Germinal center (tissue), 1 donor: ENCODE measurements at regions not wholly inside any gene's neighbourhood (a gene's known extent, or its start where the extent isn't known, plus 50 kb on each side); places are given as distances from the start of the nearest gene placed in this dataset.

Experiments used
- DNase-seq: peaks from one replicate; pipeline ENCODE4 v3.0.0; 2012; ENCODE audit warnings: mixed read lengths, low spot score

- DNase-seq: no peak
These were observed 420.3 kb upstream of the BOD1L1 start for GRCh38 chr4:14047840-14048239.

DNA sequence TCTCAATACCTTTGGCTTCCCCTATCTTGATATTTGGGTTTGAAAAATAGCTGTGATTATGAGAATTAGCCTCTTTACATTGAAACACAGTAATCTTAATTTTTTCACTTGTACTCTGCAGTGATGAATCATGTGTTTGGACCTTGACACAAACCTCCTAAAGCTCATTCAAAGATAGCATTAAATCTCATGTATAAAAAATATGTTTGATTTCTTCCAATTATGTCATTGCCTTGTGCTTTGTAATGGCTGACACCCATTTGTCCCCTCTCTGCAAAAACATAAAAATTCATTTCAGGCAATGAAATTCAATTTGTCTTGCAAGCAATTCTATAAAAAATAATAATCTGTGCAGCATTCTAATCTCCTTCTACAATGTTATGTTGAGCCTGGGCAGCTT is 422.4 kb upstream of the BOD1L1 start:
- DNase-seq: no peak

DNA sequence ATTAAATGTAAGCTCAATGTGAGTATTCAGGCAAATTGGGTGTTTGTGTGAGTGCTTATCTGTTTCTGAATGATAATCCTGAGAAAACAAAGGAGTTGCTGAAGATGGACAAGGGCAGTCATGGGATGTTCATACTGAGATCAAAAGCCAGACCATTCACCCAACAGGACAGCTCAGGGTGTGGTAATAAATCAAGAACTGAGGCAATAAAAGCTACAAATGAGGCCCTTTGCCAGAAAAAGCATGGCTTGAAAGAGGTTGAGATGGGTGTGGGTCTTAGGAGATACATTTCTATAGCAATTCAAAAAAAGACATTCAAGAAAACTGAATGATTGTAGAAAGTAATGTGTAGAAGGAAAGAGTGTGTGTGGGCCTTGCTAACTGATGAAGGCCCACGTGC is 425.8 kb upstream of the BOD1L1 start:
- no peak for DNase-seq

GRCh38 chr4:14054391-14054790 is 426.9 kb upstream of the BOD1L1 start:
- DNase-seq: no peak

- no peak for DNase-seq
These were observed 431.5 kb upstream of the BOD1L1 start for GRCh38 chr4:14059006-14059405.

- no peak for DNase-seq
These were observed 437.5 kb upstream of the BOD1L1 start for GRCh38 chr4:14064984-14065383.

- no peak for DNase-seq
These were observed 437.9 kb upstream of the BOD1L1 start for GRCh38 chr4:14065406-14065805.

GRCh38 chr4:14066979-14067378 is 439.5 kb upstream of the BOD1L1 start:
- DNase-seq: no peak

DNA sequence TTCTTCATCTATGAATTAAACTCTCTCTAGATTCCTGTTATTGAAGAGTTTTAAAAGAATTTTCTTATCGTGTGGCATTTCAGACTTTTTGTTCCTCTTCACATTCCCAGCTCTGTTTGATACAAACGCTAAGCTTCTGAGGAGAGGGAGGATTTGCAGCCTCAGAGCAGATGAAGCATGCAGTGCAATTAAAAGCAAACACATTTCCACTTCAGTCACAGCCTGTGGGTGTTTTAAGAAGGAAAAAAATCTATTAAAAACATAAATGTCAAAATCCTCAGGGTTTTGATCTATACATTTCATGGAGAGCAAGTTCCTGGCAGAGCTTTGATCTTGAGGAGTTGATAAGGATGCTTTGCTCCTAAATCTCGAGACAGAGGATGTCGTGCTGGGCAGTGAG is 442.4 kb upstream of the BOD1L1 start:
- DNase-seq: no peak

GRCh38 chr4:14070289-14070880 is 442.9 kb upstream of the BOD1L1 start:
- DNase-seq: no peak

DNA sequence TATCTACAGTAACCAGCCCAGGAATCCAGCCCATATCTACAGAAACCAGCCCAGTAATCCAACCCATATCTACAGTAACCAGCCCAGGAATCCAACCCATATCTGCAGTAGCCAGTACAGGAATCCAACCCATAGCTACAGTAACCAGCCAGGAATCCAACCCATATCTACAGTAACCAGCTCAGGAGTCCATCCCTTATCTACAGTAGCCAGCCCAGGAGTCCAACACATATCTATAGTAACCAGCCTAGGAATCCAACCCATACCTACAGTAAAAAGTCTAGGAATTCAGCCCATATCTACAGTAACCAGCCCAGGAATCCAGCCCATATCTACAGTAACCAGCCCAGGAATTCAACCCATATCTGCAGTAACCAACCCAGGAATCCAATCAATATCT is 445.0 kb upstream of the BOD1L1 start:
- DNase-seq: no peak

- DNase-seq: no peak
These were observed 449.3 kb upstream of the BOD1L1 start for GRCh38 chr4:14076776-14077175.

DNA sequence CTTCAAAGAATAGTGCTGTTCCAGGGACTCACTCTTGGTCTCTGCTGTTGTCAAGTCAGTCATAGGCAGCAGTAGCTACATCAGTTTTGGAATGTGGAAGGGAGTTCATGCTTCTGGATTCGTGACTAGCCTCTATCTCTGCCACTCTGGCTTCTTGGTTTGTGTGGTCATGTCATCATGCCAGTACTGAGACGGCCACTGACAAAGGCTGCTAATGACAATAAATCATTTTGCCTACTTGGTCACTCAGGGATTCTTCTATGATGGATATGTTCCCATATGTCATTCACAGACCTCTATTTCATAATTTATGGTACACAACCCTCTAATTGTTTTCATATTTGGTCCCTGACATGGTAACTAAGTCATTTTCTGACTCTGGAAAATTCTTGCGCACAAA is 450.8 kb upstream of the BOD1L1 start:
- no peak for DNase-seq

DNA sequence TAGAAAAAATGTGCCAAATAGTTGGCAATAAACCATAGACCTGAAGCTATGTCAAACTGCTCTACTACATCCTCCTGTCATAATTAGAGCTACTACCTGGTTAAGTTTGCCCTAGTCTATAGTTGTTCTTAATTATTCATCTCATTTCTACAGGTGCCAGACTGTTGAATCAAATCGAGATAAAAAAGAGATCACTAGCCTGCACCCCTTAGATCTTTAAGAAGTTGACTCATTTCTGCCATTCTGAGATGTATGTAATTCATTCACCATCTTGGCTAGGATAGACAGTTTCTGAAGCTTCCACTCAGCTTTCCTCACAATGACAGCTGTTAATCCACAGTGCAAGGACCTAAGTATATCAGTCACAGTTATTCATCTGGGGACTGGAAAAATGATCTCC is 452.1 kb upstream of the BOD1L1 start:
- DNase-seq: no peak

DNA sequence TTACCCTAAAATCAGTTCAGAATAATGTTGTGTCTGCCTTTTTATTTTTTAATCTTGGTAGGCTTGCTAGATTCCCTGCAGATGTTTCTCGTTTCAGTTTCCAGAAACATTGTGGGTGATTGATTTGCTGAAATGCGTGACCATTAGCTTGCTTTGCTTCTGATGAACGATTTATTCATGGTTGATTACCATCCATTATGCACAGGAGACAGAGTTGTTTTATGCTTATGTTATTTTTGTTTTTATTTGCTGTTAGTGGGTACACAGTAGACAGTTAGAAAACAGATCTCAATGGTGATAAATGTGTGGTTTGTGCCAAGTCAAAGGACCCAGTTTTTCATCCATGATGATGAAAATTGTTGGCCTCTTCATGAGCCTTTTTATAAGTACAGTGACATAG is 455.6 kb upstream of the BOD1L1 start:
- no peak for DNase-seq

- no peak for DNase-seq
These were observed 457.1 kb upstream of the BOD1L1 start for GRCh38 chr4:14084598-14084997.

GRCh38 chr4:14087459-14087858 is 459.9 kb upstream of the BOD1L1 start:
- DNase-seq: no peak

DNA sequence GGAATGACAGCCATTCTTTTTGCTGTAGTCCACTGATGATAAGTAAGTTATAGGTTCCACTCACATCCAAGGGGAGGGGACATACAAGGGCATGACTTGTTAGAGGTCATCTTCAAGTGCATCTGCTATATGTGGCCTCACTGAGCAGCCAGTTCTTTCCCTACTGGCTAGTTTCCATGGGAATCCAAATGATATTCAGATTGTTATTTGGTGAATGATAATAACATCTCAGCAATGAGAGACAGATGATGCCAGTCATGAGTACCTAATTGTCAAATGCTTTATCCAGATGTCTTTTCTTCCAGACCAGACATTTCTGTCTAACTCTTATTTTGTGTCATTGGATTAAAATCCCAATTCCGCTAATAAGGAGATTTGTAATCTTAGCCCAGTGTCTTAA is 460.4 kb upstream of the BOD1L1 start:
- DNase-seq: no peak

GRCh38 chr4:14091531-14091930 is 464.0 kb upstream of the BOD1L1 start:
- DNase-seq: no peak

GRCh38 chr4:14091966-14092365 is 464.4 kb upstream of the BOD1L1 start:
- DNase-seq: no peak

DNA sequence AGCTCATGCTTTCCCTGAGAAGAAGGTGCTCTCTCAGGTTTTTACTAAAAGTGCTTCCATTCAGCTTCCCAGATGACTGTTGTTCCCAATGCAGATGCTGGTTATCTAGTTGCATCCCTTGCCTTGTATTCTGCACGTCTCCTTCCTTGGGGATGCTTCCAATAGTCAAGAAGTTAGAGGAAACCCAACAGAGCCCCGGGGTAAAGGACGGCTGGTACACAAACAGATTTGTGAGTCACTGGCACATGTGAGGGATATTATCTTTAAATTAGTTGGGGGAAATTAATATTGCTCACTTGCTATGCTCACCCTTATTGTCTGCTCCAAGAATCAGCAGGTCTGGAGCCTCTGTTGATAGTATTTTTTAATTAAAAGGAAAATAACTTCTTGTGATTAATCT is 465.2 kb upstream of the BOD1L1 start:
- no peak for DNase-seq

- no peak for DNase-seq
These were observed 468.3 kb upstream of the BOD1L1 start for GRCh38 chr4:14095831-14096230.

GRCh38 chr4:14096396-14096965 is 469.0 kb upstream of the BOD1L1 start:
- no peak for DNase-seq

GRCh38 chr4:14100349-14100748 is 472.8 kb upstream of the BOD1L1 start:
- DNase-seq: no peak

DNA sequence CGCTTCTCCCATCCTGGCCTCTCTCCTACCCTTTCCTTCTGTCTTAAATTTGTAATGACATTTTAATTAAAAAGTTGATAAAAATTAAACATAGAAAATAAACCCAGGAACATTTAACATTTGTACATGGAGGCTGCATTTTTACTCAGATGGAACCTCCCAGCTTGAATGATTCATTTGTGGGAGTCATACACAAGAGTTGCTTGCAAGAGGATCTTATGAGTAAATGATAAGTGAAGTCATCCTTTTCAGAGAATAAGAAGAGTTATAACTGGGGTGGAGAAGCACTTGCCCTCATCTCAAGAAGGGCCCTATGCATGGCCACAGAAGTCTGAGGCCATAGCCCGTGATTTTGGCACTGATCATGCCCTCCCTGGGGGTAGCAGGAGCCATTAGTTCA is 482.9 kb upstream of the BOD1L1 start:
- DNase-seq: no peak
